Nephron (organoid): ENCODE measurements at regions not wholly inside any gene's neighbourhood (a gene's known extent, or its start where the extent isn't known, plus 50 kb on each side); places are given as distances from the start of the nearest gene placed in this dataset.
A peak's percentile ranks its signal among the peaks of the same experiment; 100 is the strongest.

Experiments used
- H3K27ac Mint-ChIP-seq, 3 experiments: 2 replicates each; pipeline ENCODE4 v1.8.0; 2020; ENCODE audit warnings: mixed read lengths in 3 of 3, mild to moderate bottlenecking in 2 of 3, moderate library complexity in 1 of 3
- H3K27me3 Mint-ChIP-seq: 2 replicates; pipeline ENCODE4 v1.8.0; 2021; ENCODE audit warnings: low read depth, mild to moderate bottlenecking, moderate library complexity, mixed read lengths
- H3K36me3 Mint-ChIP-seq: 2 replicates; pipeline ENCODE4 v1.8.0; 2020; ENCODE audit warnings: low read depth, mixed read lengths
- H3K4me1 Mint-ChIP-seq: 2 replicates; pipeline ENCODE4 v1.8.0; 2020; ENCODE audit warnings: mixed read lengths
- H3K4me3 Mint-ChIP-seq, 3 experiments: 2 replicates each; pipeline ENCODE4 v1.8.0; 2020; ENCODE audit warnings: mild to moderate bottlenecking in 3 of 3, mixed read lengths in 3 of 3, moderate library complexity in 2 of 3
- H3K9me3 Mint-ChIP-seq: 2 replicates; pipeline ENCODE4 v1.8.0; 2020; ENCODE audit warnings: mixed read lengths
- CTCF ChIP-seq, 3 experiments: fragments of 200-600 bp; sonication (generic); IDR thresholded peaks; one replicate each; pipeline ENCODE4 v1.5.0; 2021; ENCODE audit warnings: antibody characterized with exemption in 3 of 3; ENCODE audit not compliant: unreplicated experiment in 3 of 3

DNA sequence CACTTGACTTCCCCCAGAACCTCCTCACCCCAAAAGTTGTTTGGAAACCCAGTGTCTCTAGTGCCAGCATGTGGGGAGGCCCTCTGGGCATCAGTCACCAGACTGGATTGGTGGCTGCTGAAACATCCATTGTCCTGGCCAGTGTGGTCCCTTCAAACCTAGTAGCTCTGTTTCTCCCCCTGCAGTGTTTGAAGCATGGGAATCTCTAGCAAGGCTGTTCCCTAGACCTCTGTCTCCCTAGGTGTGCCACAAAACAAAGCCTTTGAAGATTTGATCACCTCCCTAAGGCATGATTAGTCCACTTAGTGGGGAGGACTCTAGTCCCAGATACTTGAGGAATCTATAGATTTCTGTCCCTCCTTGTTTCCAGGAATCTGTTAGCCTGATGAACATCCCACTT lies 60.3 kb downstream of the ARF6 start:
- H3K9me3 Mint-ChIP-seq: no peaks in the 10 kb centered on the region
- no peak for TF ChIP-seq CTCF (IDR thresholded peaks at IDR 0.05; ENCODE audit: unreplicated experiment in 3 of 3)
- no peak overlapping the region for H3K4me3 Mint-ChIP-seq
- no peaks in the 10 kb centered on the region for H3K36me3 Mint-ChIP-seq
- peaks cover 31% of the 10 kb centered on the region for H3K4me1 Mint-ChIP-seq
- peaks cover 2% of the 10 kb centered on the region for H3K27me3 Mint-ChIP-seq
- H3K27ac Mint-ChIP-seq: peak overlapping the region; percentile 75 to 88 (median 86)

- Mint-ChIP-seq H3K4me1 (peaks cover 28% of the 10 kb centered on the region), H3K27ac (peak overlapping the region; percentile 10 to 57 (median 52)), H3K9me3 (no peaks in the 10 kb centered on the region), H3K27me3 (no peaks in the 10 kb centered on the region), H3K4me3 (no peak overlapping the region), H3K36me3 (no peaks in the 10 kb centered on the region)
- no peak for TF ChIP-seq CTCF (IDR thresholded peaks at IDR 0.05; ENCODE audit: unreplicated experiment in 3 of 3)
Observed at GRCh38 chr14:49954171-49954631, 61.3 kb downstream of the ARF6 start.

DNA sequence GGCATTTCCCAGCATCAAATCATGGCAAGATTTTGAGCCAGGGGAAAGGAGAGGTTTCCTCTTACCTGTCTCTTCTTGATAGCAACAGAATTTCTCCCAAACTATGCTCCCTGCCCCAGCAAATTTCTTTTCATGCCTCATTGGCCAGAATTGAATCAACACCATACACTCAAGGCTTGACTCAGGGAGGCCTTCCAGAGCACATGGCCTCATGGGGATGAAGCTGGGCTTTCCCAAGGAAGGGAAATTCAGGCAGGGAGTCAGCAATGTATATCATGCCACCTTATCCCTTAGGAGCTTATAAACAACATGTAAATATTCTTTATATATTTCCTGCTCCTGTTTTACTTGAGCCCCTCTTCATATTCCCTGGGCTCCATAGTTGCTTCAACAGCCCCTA lies 62.1 kb downstream of the ARF6 start:
- peaks cover 32% of the 10 kb centered on the region for H3K4me1 Mint-ChIP-seq
- no peak overlapping the region for H3K4me3 Mint-ChIP-seq
- H3K36me3 Mint-ChIP-seq: no peaks in the 10 kb centered on the region
- no peak for TF ChIP-seq CTCF (IDR thresholded peaks at IDR 0.05; ENCODE audit: unreplicated experiment in 3 of 3)
- H3K27me3 Mint-ChIP-seq: peaks cover 3% of the 10 kb centered on the region
- H3K9me3 Mint-ChIP-seq: no peaks in the 10 kb centered on the region
- H3K27ac Mint-ChIP-seq: peak overlapping the region; percentile 10 to 57 (median 52)

DNA sequence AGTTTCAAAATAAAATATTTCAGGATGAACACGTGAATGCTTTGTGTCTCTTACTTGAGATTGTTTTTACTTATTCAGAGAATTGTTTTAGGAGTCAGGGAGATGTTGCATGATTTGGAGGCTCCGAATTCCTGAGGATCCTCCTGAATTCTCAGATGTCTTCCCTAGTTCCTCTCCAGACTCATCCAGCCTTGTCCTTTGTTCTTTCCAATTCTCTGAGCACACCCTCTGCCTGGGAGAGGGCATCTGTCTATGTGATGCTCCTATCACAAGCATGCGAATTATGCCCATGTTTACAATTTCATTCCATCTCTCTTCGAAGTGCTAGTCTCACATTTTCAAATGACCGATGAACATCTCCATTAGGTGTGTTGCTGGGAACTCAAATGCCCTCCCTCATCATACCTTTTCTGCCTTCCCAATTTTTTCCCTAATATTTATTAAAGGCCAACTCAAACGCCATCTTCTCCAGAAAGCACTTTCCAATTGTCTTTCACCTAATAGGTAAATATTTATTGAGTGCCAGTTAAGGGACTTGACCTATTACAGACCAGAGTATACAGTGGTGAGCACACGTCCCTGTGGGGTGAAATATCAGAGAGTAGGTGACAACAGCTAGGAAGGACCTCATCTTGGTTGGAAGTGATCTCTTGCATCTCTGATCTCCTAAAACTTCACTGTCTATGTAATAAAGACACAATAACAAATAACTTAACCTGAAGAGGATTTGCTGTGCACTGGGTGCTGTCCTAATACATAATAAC lies 64.4 kb downstream of the ARF6 start:
- TF ChIP-seq CTCF (IDR thresholded peaks at IDR 0.05; ENCODE audit: unreplicated experiment in 3 of 3): no peak
- Mint-ChIP-seq H3K4me3 (no peak overlapping the region), H3K9me3 (no peaks in the 10 kb centered on the region), H3K36me3 (no peaks in the 10 kb centered on the region), H3K4me1 (peaks cover 51% of the 10 kb centered on the region), H3K27ac (peak overlapping the region in 2 of 3 experiments; percentile 3 to 56), H3K27me3 (peaks cover 4% of the 10 kb centered on the region)

DNA sequence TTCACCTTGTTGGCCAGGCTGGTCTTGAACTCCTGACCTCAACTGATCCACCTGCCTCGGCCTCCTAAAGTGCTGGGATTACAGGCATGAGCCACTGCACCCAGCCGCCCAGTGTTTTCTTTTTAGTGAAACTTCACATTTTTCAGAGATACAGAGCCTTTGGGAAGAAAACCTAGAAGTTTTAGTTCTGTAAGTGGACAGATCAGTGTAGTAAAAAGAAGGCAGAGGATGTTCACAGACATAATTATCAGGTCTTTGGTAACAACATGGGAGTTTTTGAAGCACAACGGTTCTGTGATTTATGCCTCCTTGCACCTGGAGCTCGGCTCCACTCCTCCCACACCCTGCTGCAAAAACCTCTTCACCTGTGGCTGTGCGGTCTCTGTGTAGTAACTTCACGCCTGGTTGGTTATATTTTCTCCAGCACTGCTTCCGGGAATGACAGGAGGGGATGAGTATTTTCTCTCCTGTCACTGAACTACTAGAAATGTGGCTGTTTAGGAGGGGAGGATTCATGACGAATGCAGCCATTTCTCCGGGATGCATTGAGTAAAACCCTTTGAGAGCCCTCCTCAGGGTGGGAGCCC lies 67.0 kb downstream of the ARF6 start:
- H3K4me3 Mint-ChIP-seq: no peak overlapping the region
- H3K27ac Mint-ChIP-seq: peak overlapping the region; percentile 87 to 91 (median 88)
- H3K4me1 Mint-ChIP-seq: peaks cover 41% of the 10 kb centered on the region
- H3K9me3 Mint-ChIP-seq: no peaks in the 10 kb centered on the region
- TF ChIP-seq CTCF (IDR thresholded peaks at IDR 0.05; ENCODE audit: unreplicated experiment in 3 of 3): no peak
- H3K36me3 Mint-ChIP-seq: no peaks in the 10 kb centered on the region
- peaks cover 4% of the 10 kb centered on the region for H3K27me3 Mint-ChIP-seq
